WTC11 (cell line): ENCODE measurements at regions not wholly inside any gene's neighbourhood (a gene's known extent, or its start where the extent isn't known, plus 50 kb on each side); places are given as distances from the start of the nearest gene placed in this dataset.

ENCODE experiments used
- ATAC-seq: fragments of 200-7000 bp; cut with Tn5 transposase; 2 replicates; pipeline ENCODE4 v1.10.0; 2021; ENCODE audit warnings: mild to moderate bottlenecking, moderate library complexity
- CTCF ChIA-PET: fragments of 300-600 bp; sonication (Branson Sonifier 250); formaldehyde crosslinking; loops from one replicate; lab custom pipeline; 2021; ENCODE audit warnings: antibody characterized with exemption; lab: Charles Lee
- POLR2A ChIA-PET: fragments of 350-600 bp; sonication (Branson Sonifier 250); formaldehyde crosslinking; loops from one replicate; lab custom pipeline; 2021; ENCODE audit warnings: antibody characterized with exemption; lab: Charles Lee
- DNase-seq: peaks from one replicate; pipeline ENCODE4 v3.0.0; 2021; ENCODE audit warnings: low spot score
- H3K27ac Mint-ChIP-seq: 2 replicates; pipeline ENCODE4 v1.8.0; 2021; ENCODE audit warnings: mixed read lengths
- H3K27me3 Mint-ChIP-seq: 2 replicates; pipeline ENCODE4 v1.8.0; 2021; ENCODE audit warnings: low read depth, mild to moderate bottlenecking, moderate library complexity, mixed read lengths
- H3K36me3 Mint-ChIP-seq: 2 replicates; pipeline ENCODE4 v1.8.0; 2021; ENCODE audit warnings: mixed read lengths
- H3K4me1 Mint-ChIP-seq: 2 replicates; pipeline ENCODE4 v1.8.0; 2022; ENCODE audit warnings: mixed read lengths
- H3K4me3 Mint-ChIP-seq: 2 replicates; pipeline ENCODE4 v1.8.0; 2021; ENCODE audit warnings: mild to moderate bottlenecking, moderate library complexity, mixed read lengths
- H3K9me3 Mint-ChIP-seq: 2 replicates; pipeline ENCODE4 v1.8.0; 2021; ENCODE audit warnings: mixed read lengths
- ATF1 ChIP-seq: sonication (generic); formaldehyde crosslinking; IDR thresholded peaks from 2 replicates; pipeline ENCODE4 v1.8.1; 2023; ENCODE audit warnings: mild to moderate bottlenecking, moderate library complexity, missing genetic modification reagents
- CREM ChIP-seq: sonication (generic); formaldehyde crosslinking; IDR thresholded peaks from 2 replicates; pipeline ENCODE4 v1.8.1; 2022; ENCODE audit warnings: mild to moderate bottlenecking, missing genetic modification reagents, moderate library complexity
- E2F4 ChIP-seq: sonication (generic); formaldehyde crosslinking; IDR thresholded peaks from 2 replicates; pipeline ENCODE4 v1.8.1; 2022; ENCODE audit warnings: low read depth, mild to moderate bottlenecking, moderate library complexity, missing genetic modification reagents, borderline replicate concordance
- EMX1 ChIP-seq: fragments of 250-450 bp; sonication (Bioruptor Pico); IDR thresholded peaks from 2 replicates; pipeline ENCODE4 v1.8.0; 2021; ENCODE audit warnings: mild to moderate bottlenecking
- FOXP4 ChIP-seq: sonication (generic); formaldehyde crosslinking; IDR thresholded peaks from 2 replicates; pipeline ENCODE4 v1.8.0; 2022; ENCODE audit warnings: mild to moderate bottlenecking, missing genetic modification reagents
- HMGA2 ChIP-seq: fragments of 250-450 bp; sonication (Bioruptor Pico); IDR thresholded peaks from 2 replicates; pipeline ENCODE4 v1.4.0; 2021; ENCODE audit warnings: mild to moderate bottlenecking, moderate library complexity
- IRF2 ChIP-seq: sonication (generic); formaldehyde crosslinking; IDR thresholded peaks from 2 replicates; pipeline ENCODE4 v1.8.0; 2022; ENCODE audit warnings: low read depth, missing genetic modification reagents, borderline replicate concordance
- NR1H2 ChIP-seq: sonication (generic); formaldehyde crosslinking; IDR thresholded peaks from 2 replicates; pipeline ENCODE4 v1.9.0; 2021; ENCODE audit warnings: mild to moderate bottlenecking, moderate library complexity, missing genetic modification reagents
- NR2C2 ChIP-seq: sonication (generic); formaldehyde crosslinking; IDR thresholded peaks from 2 replicates; pipeline ENCODE4 v1.8.0; 2022; ENCODE audit warnings: mild to moderate bottlenecking, missing genetic modification reagents
- NR3C1 ChIP-seq: sonication (generic); formaldehyde crosslinking; conservative IDR thresholded peaks from 2 replicates; pipeline ENCODE4 v1.8.1; 2023; ENCODE audit warnings: low read depth, mild to moderate bottlenecking, missing genetic modification reagents
- PREB ChIP-seq: sonication (generic); formaldehyde crosslinking; IDR thresholded peaks from 2 replicates; pipeline ENCODE4 v1.8.1; 2022; ENCODE audit warnings: mild to moderate bottlenecking, missing genetic modification reagents, moderate library complexity, borderline replicate concordance
- SMAD3 ChIP-seq: sonication (generic); formaldehyde crosslinking; IDR thresholded peaks from 2 replicates; pipeline ENCODE4 v1.8.0; 2022; ENCODE audit warnings: missing genetic modification reagents, mild to moderate bottlenecking, borderline replicate concordance
- SMAD4 ChIP-seq: sonication (generic); formaldehyde crosslinking; IDR thresholded peaks from 2 replicates; pipeline ENCODE4 v1.8.0; 2022; ENCODE audit warnings: mild to moderate bottlenecking, missing genetic modification reagents
- SP1 ChIP-seq: sonication (generic); formaldehyde crosslinking; conservative IDR thresholded peaks from 2 replicates; pipeline ENCODE4 v1.8.1; 2022; ENCODE audit warnings: missing genetic modification reagents
- TEAD4 ChIP-seq: sonication (generic); formaldehyde crosslinking; IDR thresholded peaks from 2 replicates; pipeline ENCODE4 v1.8.0; 2022; ENCODE audit warnings: mild to moderate bottlenecking, missing genetic modification reagents
- ZNF532 ChIP-seq: fragments of 250-450 bp; sonication (Bioruptor Pico); IDR thresholded peaks from 2 replicates; pipeline ENCODE4 v1.9.0; 2021; ENCODE audit warnings: mild to moderate bottlenecking, borderline replicate concordance
- ZNF671 ChIP-seq: fragments of 250-450 bp; sonication (Bioruptor Pico); IDR thresholded peaks from 2 replicates; pipeline ENCODE4 v1.8.0; 2021; ENCODE audit warnings: mild to moderate bottlenecking
- ZSCAN18 ChIP-seq: fragments of 250-450 bp; sonication (Bioruptor Pico); IDR thresholded peaks from 2 replicates; pipeline ENCODE4 v2.1.2; 2022; ENCODE audit warnings: mild to moderate bottlenecking, moderate library complexity
- TF ChIP-seq, protein P1 (sequence below): sonication (generic); formaldehyde crosslinking; IDR thresholded peaks from 2 replicates; pipeline ENCODE4 v1.8.1; 2023; ENCODE audit warnings: mild to moderate bottlenecking, missing genetic modification reagents, moderate library complexity
- TF ChIP-seq, protein P2 (sequence below): fragments of 200-600 bp; IDR thresholded peaks from 2 replicates; pipeline ENCODE4 v1.8.0; 2022; ENCODE audit warnings: antibody characterized with exemption

- TF ChIP-seq PREB (CRISPR knock-in tag) (no peak), NR1H2 (no peak), NR2C2 (CRISPR knock-in tag) (no peak)
Measured at GRCh38 chr1:101388904-101389546, 152.2 kb downstream of the S1PR1 start (continued).

DNA sequence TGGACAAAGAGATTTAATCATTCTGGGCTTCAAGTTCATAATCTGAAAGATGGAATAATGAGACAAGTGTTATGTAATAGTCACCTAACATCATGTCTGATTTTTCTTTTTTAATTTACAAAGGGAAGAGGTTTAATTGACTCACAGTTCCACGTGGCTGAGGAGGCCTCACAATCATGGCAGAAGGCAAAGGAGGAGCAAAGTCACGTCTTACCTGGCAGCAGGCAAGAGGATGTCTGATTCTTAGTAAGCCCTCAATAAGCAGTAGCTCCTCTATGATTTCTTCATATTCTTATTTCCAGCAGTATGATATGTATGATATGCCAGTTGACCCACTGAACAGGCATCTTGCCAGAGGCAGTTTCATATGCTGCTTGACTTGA lies 152.7 kb downstream of the S1PR1 start:
- peaks cover 36% of the 10 kb centered on the region for H3K9me3 Mint-ChIP-seq
- ATAC-seq (no peak), DNase-seq (no peak)
- H3K27me3 Mint-ChIP-seq = peaks cover 11% of the 10 kb centered on the region
- H3K36me3 Mint-ChIP-seq = peaks cover 24% of the 10 kb centered on the region
- peaks cover 6% of the 10 kb centered on the region; the same call in 1 of the 2 replicates for H3K4me1 Mint-ChIP-seq
- no peak overlapping the region for H3K27ac Mint-ChIP-seq
- no peak for TF ChIP-seq SMAD3
- TF ChIP-seq NR1H2 = no peak
- TF ChIP-seq FOXP4 (CRISPR knock-in tag) = no peak
- TF ChIP-seq E2F4 (CRISPR knock-in tag) = no peak
- no peak for TF ChIP-seq NR3C1 (CRISPR knock-in tag)
- TF ChIP-seq ZSCAN18 (CRISPR knock-in tag) = no peak
- TF ChIP-seq EMX1 = no peak
- TF ChIP-seq SMAD4 (CRISPR knock-in tag) = no peak
- TF ChIP-seq NR2C2 (CRISPR knock-in tag) = no peak
- TF ChIP-seq, protein P1, sequence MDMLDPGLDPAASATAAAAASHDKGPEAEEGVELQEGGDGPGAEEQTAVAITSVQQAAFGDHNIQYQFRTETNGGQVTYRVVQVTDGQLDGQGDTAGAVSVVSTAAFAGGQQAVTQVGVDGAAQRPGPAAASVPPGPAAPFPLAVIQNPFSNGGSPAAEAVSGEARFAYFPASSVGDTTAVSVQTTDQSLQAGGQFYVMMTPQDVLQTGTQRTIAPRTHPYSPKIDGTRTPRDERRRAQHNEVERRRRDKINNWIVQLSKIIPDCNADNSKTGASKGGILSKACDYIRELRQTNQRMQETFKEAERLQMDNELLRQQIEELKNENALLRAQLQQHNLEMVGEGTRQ (CRISPR knock-in tag) = no peak
- no peak for TF ChIP-seq ZNF671 (CRISPR knock-in tag)
- TF ChIP-seq, protein P2, sequence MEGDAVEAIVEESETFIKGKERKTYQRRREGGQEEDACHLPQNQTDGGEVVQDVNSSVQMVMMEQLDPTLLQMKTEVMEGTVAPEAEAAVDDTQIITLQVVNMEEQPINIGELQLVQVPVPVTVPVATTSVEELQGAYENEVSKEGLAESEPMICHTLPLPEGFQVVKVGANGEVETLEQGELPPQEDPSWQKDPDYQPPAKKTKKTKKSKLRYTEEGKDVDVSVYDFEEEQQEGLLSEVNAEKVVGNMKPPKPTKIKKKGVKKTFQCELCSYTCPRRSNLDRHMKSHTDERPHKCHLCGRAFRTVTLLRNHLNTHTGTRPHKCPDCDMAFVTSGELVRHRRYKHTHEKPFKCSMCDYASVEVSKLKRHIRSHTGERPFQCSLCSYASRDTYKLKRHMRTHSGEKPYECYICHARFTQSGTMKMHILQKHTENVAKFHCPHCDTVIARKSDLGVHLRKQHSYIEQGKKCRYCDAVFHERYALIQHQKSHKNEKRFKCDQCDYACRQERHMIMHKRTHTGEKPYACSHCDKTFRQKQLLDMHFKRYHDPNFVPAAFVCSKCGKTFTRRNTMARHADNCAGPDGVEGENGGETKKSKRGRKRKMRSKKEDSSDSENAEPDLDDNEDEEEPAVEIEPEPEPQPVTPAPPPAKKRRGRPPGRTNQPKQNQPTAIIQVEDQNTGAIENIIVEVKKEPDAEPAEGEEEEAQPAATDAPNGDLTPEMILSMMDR = no peak
- no peak for TF ChIP-seq HMGA2
- no peak for TF ChIP-seq CREM
- TF ChIP-seq ZNF532 = no peak
- TF ChIP-seq IRF2 (CRISPR knock-in tag) = no peak
- no peak for TF ChIP-seq SP1 (CRISPR knock-in tag)
- no peak for TF ChIP-seq ATF1 (CRISPR knock-in tag)
- TF ChIP-seq TEAD4 = no peak
- ChIA-PET POLR2A (no interaction called here), CTCF (interaction anchor here (1.4 kb wide), 1 partner anchor 80 kb away, joined by 4 read pairs; no protein-coding TSS in a partner anchor)
- no peak overlapping the region for H3K4me3 Mint-ChIP-seq
